ENCODE measurements at regions not wholly inside any gene's neighbourhood (a gene's known extent, or its start where the extent isn't known, plus 50 kb on each side); places are given as distances from the start of the nearest gene placed in this dataset.

DNA sequence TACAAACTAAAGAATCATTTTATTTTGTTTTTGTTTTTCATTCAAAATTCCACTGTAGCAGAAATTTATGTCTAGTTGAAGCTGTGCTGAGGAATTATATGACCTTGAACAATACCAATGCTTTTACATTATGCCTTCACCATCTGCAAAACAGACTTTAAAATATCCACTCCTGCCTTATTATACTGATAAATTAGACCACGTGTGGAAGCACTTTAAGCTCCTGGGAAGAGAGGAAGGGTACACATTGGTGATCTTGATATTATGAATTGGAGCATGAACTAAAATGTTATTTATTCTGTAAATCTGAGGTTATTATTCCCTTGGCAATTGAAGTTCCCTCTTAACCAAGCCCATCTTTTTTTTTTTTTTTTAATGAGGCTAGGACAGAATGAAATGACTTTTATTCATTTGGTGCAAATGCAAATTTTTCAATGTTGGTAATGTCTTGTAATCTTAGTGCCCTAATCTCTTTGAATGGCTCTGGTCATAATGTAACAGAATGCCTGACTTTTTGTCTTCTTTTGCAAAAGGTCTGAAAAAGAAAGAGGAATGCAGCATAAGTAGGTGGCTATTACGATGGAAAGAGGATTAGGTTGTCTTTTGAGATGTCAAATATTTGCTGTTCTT, 139.9 kb upstream of the COBL start:
- TF ChIP-seq, protein P1, sequence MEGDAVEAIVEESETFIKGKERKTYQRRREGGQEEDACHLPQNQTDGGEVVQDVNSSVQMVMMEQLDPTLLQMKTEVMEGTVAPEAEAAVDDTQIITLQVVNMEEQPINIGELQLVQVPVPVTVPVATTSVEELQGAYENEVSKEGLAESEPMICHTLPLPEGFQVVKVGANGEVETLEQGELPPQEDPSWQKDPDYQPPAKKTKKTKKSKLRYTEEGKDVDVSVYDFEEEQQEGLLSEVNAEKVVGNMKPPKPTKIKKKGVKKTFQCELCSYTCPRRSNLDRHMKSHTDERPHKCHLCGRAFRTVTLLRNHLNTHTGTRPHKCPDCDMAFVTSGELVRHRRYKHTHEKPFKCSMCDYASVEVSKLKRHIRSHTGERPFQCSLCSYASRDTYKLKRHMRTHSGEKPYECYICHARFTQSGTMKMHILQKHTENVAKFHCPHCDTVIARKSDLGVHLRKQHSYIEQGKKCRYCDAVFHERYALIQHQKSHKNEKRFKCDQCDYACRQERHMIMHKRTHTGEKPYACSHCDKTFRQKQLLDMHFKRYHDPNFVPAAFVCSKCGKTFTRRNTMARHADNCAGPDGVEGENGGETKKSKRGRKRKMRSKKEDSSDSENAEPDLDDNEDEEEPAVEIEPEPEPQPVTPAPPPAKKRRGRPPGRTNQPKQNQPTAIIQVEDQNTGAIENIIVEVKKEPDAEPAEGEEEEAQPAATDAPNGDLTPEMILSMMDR (conservative IDR thresholded peaks at IDR 0.05 in 1 of 2, IDR thresholded peaks at IDR 0.05 in 1 of 2; ENCODE audit: extremely low read depth in 1 of 2, insufficient read depth in 1 of 2, low read depth in 1 of 2, low read length in 2 of 2): no peak
- no peak for TF ChIP-seq EZH2 (IDR thresholded peaks at IDR 0.05; ENCODE audit: borderline replicate concordance, low read length)

All from mammary epithelial cell (primary cell).